Panc1 (cell line): ENCODE measurements at regions not wholly inside any gene's neighbourhood (a gene's known extent, or its start where the extent isn't known, plus 50 kb on each side); places are given as distances from the start of the nearest gene placed in this dataset.

Experiments
- POLR2AphosphoS5 ChIP-seq: IDR thresholded peaks from 2 replicates; pipeline ENCODE4 v1.6.1; 2012; ENCODE audit warnings: mild to moderate bottlenecking, low read depth, low read length, moderate library complexity
- SIN3A ChIP-seq: IDR thresholded peaks from 2 replicates; pipeline ENCODE4 v1.6.1; 2012; ENCODE audit warnings: low read depth, mild to moderate bottlenecking, low read length, moderate library complexity, borderline replicate concordance; ENCODE audit not compliant: insufficient read depth
- TCF7L2 ChIP-seq: IDR thresholded peaks from 2 replicates; pipeline ENCODE4 v1.6.1; 2011; ENCODE audit warnings: mild to moderate bottlenecking, low read depth, low read length, inconsistent platforms
- TF ChIP-seq, protein P1 (sequence below): fragments of 450-650 bp; IDR thresholded peaks from 2 replicates; pipeline ENCODE4 v1.5.1; 2017; ENCODE audit warnings: mild to moderate bottlenecking
- TF ChIP-seq, protein P2 (sequence below), 2 experiments: IDR thresholded peaks; 2 replicates each; pipeline ENCODE4 v1.6.1; 2011 to 2012; ENCODE audit warnings: low read depth in 2 of 2, control low read depth in 1 of 2, low read length in 1 of 2, mild to moderate bottlenecking in 1 of 2, moderate library complexity in 1 of 2; ENCODE audit not compliant: insufficient read depth in 1 of 2

DNA sequence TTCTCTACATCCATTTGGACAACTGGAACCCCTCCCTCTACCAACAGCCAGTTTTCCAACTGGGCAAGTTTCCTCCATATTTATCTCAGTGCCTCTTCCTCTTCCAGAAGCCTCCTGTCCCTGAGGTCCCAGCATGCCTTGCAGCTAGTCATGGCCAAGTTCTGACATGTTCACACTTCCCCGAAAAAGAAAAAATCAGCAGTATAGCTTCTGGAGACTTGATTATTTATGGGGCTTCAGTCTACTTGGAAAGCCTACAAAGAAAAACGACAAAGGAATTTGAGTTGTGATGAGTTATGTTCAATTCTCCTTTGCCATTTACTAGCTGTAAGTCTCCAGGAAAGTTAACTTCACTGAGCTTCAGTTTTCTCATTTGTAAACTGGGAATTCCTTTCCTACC lies 406.5 kb downstream of the MAFB start:
- TF ChIP-seq, protein P1, sequence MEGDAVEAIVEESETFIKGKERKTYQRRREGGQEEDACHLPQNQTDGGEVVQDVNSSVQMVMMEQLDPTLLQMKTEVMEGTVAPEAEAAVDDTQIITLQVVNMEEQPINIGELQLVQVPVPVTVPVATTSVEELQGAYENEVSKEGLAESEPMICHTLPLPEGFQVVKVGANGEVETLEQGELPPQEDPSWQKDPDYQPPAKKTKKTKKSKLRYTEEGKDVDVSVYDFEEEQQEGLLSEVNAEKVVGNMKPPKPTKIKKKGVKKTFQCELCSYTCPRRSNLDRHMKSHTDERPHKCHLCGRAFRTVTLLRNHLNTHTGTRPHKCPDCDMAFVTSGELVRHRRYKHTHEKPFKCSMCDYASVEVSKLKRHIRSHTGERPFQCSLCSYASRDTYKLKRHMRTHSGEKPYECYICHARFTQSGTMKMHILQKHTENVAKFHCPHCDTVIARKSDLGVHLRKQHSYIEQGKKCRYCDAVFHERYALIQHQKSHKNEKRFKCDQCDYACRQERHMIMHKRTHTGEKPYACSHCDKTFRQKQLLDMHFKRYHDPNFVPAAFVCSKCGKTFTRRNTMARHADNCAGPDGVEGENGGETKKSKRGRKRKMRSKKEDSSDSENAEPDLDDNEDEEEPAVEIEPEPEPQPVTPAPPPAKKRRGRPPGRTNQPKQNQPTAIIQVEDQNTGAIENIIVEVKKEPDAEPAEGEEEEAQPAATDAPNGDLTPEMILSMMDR, result no peak
- TF ChIP-seq POLR2AphosphoS5 (no peak), TCF7L2 (no peak), SIN3A (no peak)
- TF ChIP-seq, protein P2, sequence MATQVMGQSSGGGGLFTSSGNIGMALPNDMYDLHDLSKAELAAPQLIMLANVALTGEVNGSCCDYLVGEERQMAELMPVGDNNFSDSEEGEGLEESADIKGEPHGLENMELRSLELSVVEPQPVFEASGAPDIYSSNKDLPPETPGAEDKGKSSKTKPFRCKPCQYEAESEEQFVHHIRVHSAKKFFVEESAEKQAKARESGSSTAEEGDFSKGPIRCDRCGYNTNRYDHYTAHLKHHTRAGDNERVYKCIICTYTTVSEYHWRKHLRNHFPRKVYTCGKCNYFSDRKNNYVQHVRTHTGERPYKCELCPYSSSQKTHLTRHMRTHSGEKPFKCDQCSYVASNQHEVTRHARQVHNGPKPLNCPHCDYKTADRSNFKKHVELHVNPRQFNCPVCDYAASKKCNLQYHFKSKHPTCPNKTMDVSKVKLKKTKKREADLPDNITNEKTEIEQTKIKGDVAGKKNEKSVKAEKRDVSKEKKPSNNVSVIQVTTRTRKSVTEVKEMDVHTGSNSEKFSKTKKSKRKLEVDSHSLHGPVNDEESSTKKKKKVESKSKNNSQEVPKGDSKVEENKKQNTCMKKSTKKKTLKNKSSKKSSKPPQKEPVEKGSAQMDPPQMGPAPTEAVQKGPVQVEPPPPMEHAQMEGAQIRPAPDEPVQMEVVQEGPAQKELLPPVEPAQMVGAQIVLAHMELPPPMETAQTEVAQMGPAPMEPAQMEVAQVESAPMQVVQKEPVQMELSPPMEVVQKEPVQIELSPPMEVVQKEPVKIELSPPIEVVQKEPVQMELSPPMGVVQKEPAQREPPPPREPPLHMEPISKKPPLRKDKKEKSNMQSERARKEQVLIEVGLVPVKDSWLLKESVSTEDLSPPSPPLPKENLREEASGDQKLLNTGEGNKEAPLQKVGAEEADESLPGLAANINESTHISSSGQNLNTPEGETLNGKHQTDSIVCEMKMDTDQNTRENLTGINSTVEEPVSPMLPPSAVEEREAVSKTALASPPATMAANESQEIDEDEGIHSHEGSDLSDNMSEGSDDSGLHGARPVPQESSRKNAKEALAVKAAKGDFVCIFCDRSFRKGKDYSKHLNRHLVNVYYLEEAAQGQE (IDR thresholded peaks at IDR 0.05; ENCODE audit: insufficient read depth in 1 of 2, low read depth in 2 of 2, low read length in 1 of 2), result no peak
